PC-9 (cell line): ENCODE measurements at regions not wholly inside any gene's neighbourhood (a gene's known extent, or its start where the extent isn't known, plus 50 kb on each side); places are given as distances from the start of the nearest gene placed in this dataset.

Experiments
- BruUV-seq: library from RNA; stranded (reverse); fragments of 400-500 nt; replicated peaks from 2 replicates; lab custom pipeline; 2021; lab: Mats Ljungman, UMichigan
- CTCF ChIA-PET: fragments of 300-600 bp; sonication (Branson Sonifier 250); formaldehyde crosslinking; loops from one replicate; lab custom pipeline; 2022; ENCODE audit warnings: antibody characterized with exemption; lab: Charles Lee
- POLR2A ChIA-PET: fragments of 300-600 bp; sonication (Branson Sonifier 250); formaldehyde crosslinking; loops from one replicate; lab custom pipeline; 2022; ENCODE audit warnings: antibody characterized with exemption; ENCODE audit not compliant: unreplicated experiment; lab: Charles Lee
- DNase-seq, 2 experiments: peaks; one replicate each; pipeline versions ENCODE4 v3.0.0 to v3.0.0-alpha.2; 2015 to 2022; ENCODE audit warnings: mixed read lengths in 1 of 2
- H2AFZ ChIP-seq: fragments of 200-600 bp; sonication (generic); 2 replicates; pipeline ENCODE4 v1.8.1; 2017; ENCODE audit warnings: antibody characterized with exemption
- H3F3A ChIP-seq: fragments of 200-600 bp; sonication (generic); 2 replicates; pipeline ENCODE4 v1.8.1; 2017; ENCODE audit warnings: antibody characterized with exemption, mild to moderate bottlenecking, low read depth; ENCODE audit not compliant: insufficient read depth
- H3K27ac ChIP-seq: fragments of 200-600 bp; sonication (generic); 2 replicates; pipeline ENCODE4 v1.6.1; 2016; ENCODE audit warnings: mixed run types
- H3K27me3 ChIP-seq: fragments of 200-600 bp; sonication (generic); 2 replicates; pipeline ENCODE4 v1.6.1; 2016; ENCODE audit warnings: low read depth, mixed run types; ENCODE audit not compliant: insufficient read depth
- H3K36me3 ChIP-seq: fragments of 200-600 bp; sonication (generic); 2 replicates; pipeline ENCODE4 v1.6.1; 2016; ENCODE audit warnings: low read depth, mixed run types
- H3K4me1 ChIP-seq: fragments of 200-600 bp; sonication (generic); replicated peaks from 2 replicates; pipeline ENCODE4 v1.6.1; 2016; ENCODE audit warnings: mixed run types; ENCODE audit not compliant: insufficient read depth
- H3K4me2 ChIP-seq: fragments of 200-600 bp; sonication (generic); 2 replicates; pipeline ENCODE4 v1.6.1; 2017; ENCODE audit warnings: mixed run types
- H3K4me3 ChIP-seq: fragments of 200-600 bp; sonication (generic); 2 replicates; pipeline ENCODE4 v1.6.1; 2016; ENCODE audit warnings: mixed run types
- H3K79me2 ChIP-seq: fragments of 200-600 bp; sonication (generic); 2 replicates; pipeline ENCODE4 v1.6.1; 2017; ENCODE audit warnings: low read depth, mixed run types
- H3K9me2 ChIP-seq: fragments of 200-600 bp; sonication (generic); 2 replicates; pipeline ENCODE4 v1.8.1; 2017; ENCODE audit warnings: mild to moderate bottlenecking; ENCODE audit not compliant: insufficient read depth
- H3K9me3 ChIP-seq: fragments of 200-600 bp; sonication (generic); 2 replicates; pipeline ENCODE4 v1.8.1; 2016; ENCODE audit warnings: low read depth; ENCODE audit not compliant: insufficient read depth
- H4K20me1 ChIP-seq: fragments of 200-600 bp; sonication (generic); 2 replicates; pipeline ENCODE4 v1.8.1; 2017; ENCODE audit not compliant: insufficient read depth
- CTCF ChIP-seq: fragments of 200-600 bp; sonication (generic); conservative IDR thresholded peaks from 2 replicates; pipeline ENCODE4 v1.6.1; 2017; ENCODE audit warnings: mixed run types, antibody characterized with exemption, mild to moderate bottlenecking, moderate library complexity
- EZH2 ChIP-seq: fragments of 200-600 bp; sonication (generic); IDR thresholded peaks from 2 replicates; pipeline ENCODE4 v1.8.0; 2017; ENCODE audit warnings: antibody characterized with exemption, low read depth
- intact Hi-C: fragments of 100-400 bp; cut with micrococcal nuclease; formaldehyde crosslinking; loops from one replicate; pipeline ENCODE4 v1.10.0; 2022; ENCODE audit not compliant: unreplicated experiment

DNA sequence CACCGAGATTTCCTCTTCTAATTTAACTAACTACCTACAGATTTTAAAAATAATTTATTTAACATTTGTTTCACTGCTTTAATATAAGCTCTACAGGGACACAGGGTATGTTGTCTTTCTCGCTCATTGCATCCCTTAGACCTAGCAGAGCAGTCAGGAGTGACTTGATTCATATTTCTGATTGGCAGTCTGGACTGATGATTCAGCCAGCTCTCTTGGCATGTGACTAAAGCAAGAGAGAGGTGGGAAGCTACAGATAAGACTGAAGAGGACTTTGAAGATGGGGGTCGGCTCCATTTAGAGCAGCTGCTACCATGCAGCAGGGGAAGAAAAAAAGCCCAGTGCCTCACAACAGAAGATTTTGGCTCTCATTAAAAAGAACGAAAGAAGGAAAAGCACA is 173.4 kb upstream of the STK32A start:
- no TSS peak for BruUV-seq
- Histone ChIP-seq H4K20me1 (no peaks in the 10 kb centered on the region), H3F3A (no peaks in the 10 kb centered on the region), H3K9me3 (no peaks in the 10 kb centered on the region), H3K4me2 (no peak overlapping the region), H3K9me2 (no peaks in the 10 kb centered on the region), H2AFZ (no peak overlapping the region), H3K4me1 (no peaks in the 10 kb centered on the region), H3K27ac (no peak overlapping the region), H3K79me2 (no peaks in the 10 kb centered on the region), H3K36me3 (no peaks in the 10 kb centered on the region), H3K4me3 (no peak overlapping the region), H3K27me3 (no peaks in the 10 kb centered on the region)
- ChIA-PET CTCF (no interaction called here), POLR2A (no interaction called here)
- intact Hi-C loops = no loop called here
- TF ChIP-seq EZH2 = no peak
- TF ChIP-seq CTCF = no peak
- no peak for DNase-seq

DNA sequence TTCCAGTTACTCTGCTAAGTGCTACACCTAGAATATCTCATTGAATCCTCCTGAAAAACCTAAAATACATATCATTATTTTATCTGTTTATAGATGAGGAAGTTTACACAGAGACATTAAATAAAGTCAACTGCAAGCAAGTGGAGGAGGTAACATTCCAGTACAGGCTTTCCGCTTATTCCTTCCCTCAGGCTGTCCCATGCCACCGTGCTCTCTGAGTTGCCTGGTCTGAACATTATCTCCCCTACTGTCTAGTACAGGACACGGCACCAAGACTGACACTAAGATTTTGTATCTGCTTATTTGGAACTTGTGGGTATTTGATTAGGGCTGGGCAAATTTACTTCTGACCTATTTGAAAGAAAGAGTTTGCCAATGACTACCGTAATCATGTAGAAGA is 172.4 kb upstream of the STK32A start:
- intact Hi-C loops = no loop called here
- H2AFZ ChIP-seq = no peak overlapping the region

GRCh38 chr5:147063943-147064342 is 170.9 kb upstream of the STK32A start:
- Histone ChIP-seq H4K20me1 (no peaks in the 10 kb centered on the region), H3F3A (no peaks in the 10 kb centered on the region), H3K9me3 (peaks cover 5% of the 10 kb centered on the region; the same call in 1 of the 2 replicates), H3K4me1 (no peaks in the 10 kb centered on the region), H3K4me3 (no peak overlapping the region), H3K9me2 (no peaks in the 10 kb centered on the region), H3K27ac (no peak overlapping the region), H3K4me2 (no peak overlapping the region), H2AFZ (no peak overlapping the region), H3K79me2 (no peaks in the 10 kb centered on the region), H3K27me3 (no peaks in the 10 kb centered on the region), H3K36me3 (no peaks in the 10 kb centered on the region)
- BruUV-seq = no TSS peak
- intact Hi-C loops = no loop called here
- DNase-seq = no peak
- POLR2A ChIA-PET = no interaction called here
- CTCF ChIA-PET = no interaction called here
- TF ChIP-seq CTCF (no peak), EZH2 (no peak)

More for the DNA sequence above, 172.4 kb upstream of the STK32A start:
- Histone ChIP-seq H3K36me3 (no peaks in the 10 kb centered on the region), H3K27ac (no peak overlapping the region), H3K4me3 (no peak overlapping the region), H4K20me1 (no peaks in the 10 kb centered on the region), H3K4me1 (no peaks in the 10 kb centered on the region), H3K27me3 (no peaks in the 10 kb centered on the region), H3K9me3 (peaks cover 3% of the 10 kb centered on the region; the same call in 1 of the 2 replicates), H3K79me2 (no peaks in the 10 kb centered on the region), H3K9me2 (no peaks in the 10 kb centered on the region), H3F3A (no peaks in the 10 kb centered on the region), H3K4me2 (no peak overlapping the region)
- no peak for TF ChIP-seq EZH2
- TF ChIP-seq CTCF = no peak
- no peak for DNase-seq
- no TSS peak for BruUV-seq
- CTCF ChIA-PET = no interaction called here
- POLR2A ChIA-PET = no interaction called here
